Fibroblast of skin of back (primary cell): ENCODE measurements at regions not wholly inside any gene's neighbourhood (a gene's known extent, or its start where the extent isn't known, plus 50 kb on each side); places are given as distances from the start of the nearest gene placed in this dataset.

Experiments
- DNase-seq: peaks from one replicate; pipeline ENCODE4 v3.0.0-alpha.2; 2013

GRCh38 chr2:122132147-122132691, 376.8 kb downstream of the TSN start:
- peak; percentile 68 for DNase-seq

GRCh38 chr2:122135021-122135937, 379.8 kb downstream of the TSN start:
- DNase-seq: no peak

- peak; percentile 6 for DNase-seq
These were observed 380.6 kb downstream of the TSN start for GRCh38 chr2:122136056-122136455.

DNA sequence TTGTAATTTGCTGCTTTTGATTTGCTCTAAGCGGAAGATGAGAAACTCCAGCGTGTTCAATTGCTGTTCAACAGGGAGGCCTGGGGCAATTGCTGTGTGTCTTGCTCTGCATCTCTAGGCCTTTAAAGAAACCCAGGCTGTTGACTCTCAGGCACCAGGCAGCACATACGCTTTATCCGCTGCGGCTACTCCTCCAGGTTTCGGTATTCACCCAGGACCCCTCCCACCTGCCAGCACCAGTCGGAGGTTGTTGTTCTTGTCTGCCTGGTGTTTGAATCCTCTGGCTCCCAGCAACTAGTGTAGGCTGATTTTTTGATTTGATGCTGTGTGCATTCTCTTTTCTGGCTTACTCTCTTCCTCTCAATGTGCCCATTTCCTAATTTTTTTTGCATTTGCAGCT, 383.1 kb downstream of the TSN start:
- no peak for DNase-seq

DNA sequence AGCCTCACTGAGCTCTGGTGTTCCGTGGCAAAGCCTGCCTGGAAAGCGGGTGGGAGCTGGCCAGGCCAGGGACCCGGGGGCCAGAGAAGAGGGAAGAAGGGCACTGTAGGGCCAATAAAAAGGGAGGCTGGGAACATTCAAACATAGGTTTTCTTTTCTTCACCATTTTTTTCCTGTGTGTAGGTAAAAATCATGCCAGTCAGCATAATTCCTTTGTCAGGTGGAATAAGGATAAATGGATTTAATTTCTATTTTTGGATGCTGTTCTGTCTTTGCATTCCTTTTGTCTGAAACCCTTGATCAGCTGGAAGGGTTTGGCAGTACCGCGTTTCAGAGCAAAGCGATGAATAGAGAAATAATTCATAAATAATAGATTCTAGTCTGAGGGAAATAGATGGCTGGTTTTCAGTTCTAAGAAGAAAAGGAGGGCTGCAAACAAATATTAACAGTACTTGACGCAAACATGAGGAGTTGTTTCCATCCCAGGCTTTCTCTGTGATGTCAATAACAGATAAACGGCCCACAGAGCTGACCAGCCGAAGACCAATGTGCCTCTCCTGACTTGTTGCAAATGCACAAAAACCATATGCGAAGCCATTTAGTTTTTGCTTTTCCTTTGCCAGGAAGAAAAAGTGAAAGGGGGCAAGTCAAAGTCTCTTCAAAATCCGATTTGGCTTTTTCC, 384.4 kb downstream of the TSN start:
- no peak for DNase-seq

DNA sequence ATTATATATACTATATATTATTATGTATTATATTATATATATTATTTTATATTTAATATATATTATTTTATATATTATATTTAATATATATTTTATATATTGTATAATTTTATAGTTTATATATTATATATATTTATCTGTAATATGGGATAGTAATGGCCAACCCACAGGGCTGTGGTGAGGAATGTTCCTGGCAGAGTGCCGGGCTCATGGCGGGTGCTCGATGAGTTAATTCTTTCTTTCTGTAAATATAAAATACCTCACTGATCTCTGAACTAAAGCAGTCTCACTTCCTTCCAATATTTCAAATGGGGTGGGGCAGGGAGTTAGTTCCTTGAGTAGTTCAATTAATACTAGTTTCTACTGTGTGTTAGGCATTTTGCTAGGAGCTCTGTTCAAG, 389.4 kb downstream of the TSN start:
- DNase-seq: no peak

- DNase-seq: no peak
These were observed 390.4 kb downstream of the TSN start for GRCh38 chr2:122145856-122146255.

DNA sequence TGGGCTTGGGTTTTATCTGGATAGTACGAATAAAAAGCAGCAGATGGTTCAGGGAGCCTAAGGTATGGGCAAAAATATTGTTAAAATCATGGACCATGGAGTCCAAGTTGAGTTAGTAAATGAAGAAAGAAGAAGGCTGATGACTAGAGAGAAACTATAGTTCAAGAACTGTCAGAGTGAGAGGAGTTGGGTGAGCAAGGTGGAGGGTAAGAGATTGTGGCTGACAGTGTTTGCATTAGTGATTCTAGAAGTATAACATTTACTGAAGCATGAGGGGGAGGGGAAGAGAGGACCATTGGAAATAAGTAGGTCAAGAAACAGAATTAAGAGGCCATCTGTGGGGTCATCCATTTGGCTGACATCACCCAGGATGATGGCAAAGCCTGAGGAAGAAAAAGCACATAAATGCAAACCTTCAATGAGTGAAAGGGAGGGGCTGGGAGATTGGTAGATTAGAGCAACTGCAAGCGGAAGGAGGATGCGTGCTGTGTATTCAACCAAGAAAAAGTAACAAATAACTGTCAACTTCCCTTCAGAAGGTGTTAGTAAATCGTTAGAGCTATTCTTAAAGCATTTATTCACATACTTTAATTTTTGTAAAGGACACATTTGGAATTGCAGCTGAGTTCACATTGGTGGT, 392.8 kb downstream of the TSN start:
- DNase-seq: no peak

GRCh38 chr2:122150524-122151280, 395.3 kb downstream of the TSN start:
- no peak for DNase-seq

DNA sequence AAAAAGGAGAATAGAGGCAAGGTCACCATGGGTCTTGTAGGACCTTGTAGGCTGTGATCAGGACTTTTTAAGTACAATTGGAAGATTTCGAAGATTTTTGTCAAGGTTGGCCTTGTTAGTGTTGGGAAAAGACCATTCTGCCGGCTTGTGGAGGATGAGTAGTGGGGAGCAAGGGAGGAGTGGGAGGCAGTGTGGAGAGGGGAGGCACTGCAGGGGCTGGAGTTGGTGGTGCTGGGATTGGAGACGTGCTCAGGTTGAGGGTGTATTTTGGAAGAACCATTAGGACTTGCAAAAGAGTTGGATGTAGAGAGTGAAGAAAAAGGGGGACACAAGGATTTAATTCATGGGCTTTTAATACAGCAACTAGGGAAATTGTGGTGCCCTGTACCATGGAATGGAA, 397.1 kb downstream of the TSN start:
- no peak for DNase-seq

DNA sequence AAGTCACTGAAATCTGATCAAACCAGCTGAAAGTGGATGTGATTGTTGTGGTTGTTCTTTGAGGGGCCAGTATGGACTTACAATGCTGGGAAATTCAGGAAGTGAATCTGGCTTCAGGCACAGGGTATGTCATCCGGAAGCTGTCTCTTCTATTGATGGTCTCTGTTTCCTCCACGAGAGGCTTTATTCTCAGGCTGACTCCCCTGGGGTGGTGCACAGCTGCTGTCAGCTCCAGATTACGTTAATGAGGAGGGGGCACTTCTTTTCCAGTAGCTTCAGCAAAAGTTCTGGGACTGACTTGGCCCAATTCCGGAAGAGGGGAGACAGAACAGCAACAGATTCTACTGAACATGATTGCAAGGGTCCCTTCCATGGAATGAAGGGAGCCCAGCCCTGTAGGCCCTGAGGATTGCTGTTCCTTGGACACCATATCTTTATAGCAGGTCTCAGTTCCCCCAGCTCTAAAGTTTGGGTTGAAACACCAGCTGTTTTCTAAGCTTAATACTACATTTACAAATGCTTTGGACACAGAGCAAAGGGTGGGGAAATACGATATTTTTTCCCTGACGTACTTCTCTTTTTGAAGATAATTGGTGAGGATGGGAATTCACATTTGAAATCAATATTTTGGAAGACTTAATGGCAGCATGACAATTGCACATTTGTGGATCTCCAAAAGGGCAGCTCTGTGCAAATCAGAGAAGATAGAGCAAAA, 400.9 kb downstream of the TSN start:
- DNase-seq: no peak

- no peak for DNase-seq
These were observed 401.7 kb downstream of the TSN start for GRCh38 chr2:122157158-122157557.

DNA sequence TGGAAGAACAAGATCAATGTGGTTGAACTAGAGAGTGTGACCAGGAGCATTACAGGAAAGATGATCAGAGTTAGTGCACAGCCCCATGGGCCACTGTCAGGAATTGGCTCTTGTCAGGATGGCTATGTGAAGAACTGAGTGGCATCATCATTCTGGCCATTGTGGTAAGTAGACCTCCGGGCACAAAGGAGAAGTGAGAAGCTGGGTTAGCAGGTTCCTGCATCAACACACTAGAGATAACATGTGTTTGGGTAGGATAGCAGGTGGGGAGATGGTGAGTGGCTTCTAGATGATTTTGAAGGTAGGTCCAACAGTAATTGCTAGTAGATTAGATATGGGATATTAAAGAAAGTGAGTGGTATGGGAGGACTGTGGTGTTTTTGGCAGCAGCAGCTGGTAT, 408.2 kb downstream of the TSN start:
- no peak for DNase-seq

DNA sequence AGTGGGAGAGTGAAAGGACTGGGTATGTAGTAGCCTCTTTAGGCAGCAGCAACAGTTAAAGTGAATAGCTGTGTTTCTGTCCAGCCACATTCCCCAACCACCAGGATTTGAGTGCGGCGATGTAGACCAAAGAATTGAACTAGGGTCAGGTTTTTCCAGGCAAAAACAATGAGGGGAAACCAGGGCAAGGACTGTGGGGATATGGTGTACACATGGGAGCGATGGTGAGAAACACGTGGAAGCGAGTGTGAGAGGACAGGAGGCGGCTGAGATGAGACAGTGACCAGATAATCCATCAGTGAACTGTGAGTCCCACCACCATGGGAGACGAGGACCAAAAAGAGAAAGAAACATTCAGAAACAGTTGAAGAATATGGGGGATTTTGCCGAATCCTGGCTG, 409.5 kb downstream of the TSN start:
- no peak for DNase-seq

DNA sequence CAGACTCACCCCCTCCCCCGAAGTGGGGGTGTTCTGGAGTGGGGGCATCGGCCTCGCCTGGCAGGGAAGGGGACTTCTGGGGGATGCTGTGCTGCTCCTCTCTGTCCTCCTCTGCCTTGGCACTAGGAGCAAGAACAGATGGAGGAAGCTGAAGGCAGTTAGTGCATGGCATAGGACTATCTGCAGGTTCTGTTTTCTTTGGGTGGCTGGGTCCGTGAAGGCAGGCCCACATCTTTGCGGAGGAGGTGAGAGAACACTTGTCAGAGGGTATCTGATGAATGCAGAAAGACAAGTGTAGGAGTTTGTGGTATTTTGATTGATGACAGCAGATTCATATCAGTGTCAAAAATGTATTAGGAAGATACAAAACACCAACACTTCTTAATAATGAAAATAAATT, 411.4 kb downstream of the TSN start:
- DNase-seq: no peak

- no peak for DNase-seq
These were observed 412.1 kb downstream of the TSN start for GRCh38 chr2:122167515-122167914.

DNA sequence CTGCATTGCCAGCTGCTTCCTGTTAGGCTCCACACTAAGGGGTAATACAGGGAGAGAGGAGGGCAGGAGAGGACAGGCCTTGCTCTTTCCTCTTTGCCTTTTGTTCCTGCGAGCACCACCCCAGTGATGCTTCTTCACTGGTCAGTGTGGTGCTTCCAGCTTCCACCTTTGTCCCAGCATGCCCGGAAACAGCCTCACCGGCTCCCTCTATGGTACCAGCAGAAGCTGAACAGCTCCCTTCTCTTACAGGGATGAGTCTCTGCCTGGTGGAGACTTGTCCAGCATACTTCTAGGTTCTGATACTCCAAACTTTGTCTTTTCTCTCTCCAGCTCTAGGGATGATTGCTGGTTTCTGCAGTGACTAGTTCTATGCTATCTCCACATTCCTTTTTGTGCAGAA, 413.3 kb downstream of the TSN start:
- DNase-seq: no peak

- no peak for DNase-seq
These were observed 417.4 kb downstream of the TSN start for GRCh38 chr2:122172812-122173211.

- DNase-seq: no peak
These were observed 418.6 kb downstream of the TSN start for GRCh38 chr2:122174061-122174460.

DNA sequence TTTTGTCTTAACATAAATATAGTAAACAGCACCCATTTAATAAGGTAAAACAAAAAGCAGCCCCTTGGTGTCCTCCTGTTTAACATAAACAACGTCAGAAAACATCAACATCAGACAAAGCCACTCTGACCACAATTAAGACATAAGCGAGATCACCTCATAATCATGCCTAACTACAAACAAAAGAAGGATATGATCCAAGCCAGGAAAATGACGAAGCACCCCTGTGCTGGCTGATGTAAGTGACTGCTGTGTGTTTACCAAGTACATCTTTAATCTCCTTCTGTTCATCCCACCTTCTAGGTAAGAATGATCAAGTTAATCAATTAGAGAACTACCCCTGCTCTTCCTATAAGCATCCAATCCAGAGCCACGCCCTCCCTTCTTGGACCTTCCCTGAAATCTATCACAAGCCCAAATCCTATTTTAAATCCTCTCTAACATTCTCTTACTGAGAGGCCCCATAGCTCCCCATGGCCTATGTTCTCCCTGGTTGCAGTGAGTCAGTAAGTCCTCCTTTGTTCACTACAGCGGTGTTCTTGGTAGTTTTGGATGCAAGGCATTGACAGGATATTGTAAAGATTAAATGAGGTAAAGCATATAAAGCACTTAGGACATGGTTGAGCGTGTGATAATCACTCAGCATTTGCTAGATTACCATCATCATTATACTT, 424.2 kb downstream of the TSN start:
- DNase-seq: no peak

GRCh38 chr2:122180972-122181371, 425.5 kb downstream of the TSN start:
- DNase-seq: no peak
